GM21360 (cell line): ENCODE measurements at regions not wholly inside any gene's neighbourhood (a gene's known extent, or its start where the extent isn't known, plus 50 kb on each side); places are given as distances from the start of the nearest gene placed in this dataset.

ENCODE experiments used
- ATAC-seq: cut with Tn5 transposase; IDR thresholded peaks from one replicate; pipeline ENCODE4 v1.9.1; 2021; ENCODE audit warnings: mild to moderate bottlenecking, moderate library complexity; ENCODE audit not compliant: unreplicated experiment

DNA sequence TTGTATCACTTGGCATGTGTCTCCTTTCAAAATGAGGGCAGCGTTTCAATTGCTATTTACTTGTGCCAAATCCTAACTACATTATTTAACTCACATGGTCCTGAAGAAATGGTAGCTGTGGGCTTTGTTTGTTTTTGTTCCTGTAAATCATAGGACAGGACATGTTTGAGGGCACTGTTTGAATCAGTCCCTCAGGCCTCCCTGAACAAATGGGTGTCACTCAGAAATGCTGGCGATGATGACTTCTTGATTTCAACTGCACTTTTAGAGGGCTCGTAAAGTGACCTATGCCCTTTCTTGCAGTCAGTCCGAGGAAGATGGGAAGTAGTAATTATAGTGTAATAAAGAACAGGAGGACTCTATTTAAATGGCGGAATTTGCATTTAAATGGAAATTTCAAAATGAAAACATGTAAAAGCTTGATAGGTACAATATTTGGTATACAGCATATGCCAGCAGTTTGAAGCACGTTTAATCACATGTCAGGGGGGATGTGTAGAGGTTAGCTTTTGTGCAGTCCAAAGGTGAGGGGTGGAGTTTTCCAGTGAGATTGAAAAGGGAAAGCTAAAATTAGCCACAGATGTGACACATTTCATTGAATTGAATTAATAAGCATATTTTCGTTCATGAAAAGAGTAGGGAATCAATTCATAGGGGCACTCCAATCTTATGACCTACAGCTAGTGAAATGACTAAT, 1958.7 kb upstream of the IGFBP7 start:
- no peak for ATAC-seq

DNA sequence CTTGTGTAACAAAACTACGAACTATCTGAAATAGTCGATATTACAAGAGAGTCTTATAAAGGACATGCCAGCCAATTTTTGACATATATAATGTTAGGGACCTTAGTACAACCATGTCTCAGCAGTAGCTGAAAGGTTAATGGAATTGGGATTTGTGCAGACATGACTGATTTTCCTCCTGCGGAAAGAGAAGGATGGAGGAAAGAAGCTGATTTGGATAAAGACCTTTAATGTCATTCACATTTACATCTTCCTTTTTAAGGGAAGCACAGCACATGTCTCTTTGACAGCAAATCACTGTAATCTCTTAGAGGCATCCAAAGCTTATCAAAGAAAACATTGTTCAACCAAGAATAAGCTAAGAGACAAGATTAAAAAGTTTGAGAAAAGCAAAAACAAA, 1976.2 kb upstream of the IGFBP7 start:
- ATAC-seq = no peak

DNA sequence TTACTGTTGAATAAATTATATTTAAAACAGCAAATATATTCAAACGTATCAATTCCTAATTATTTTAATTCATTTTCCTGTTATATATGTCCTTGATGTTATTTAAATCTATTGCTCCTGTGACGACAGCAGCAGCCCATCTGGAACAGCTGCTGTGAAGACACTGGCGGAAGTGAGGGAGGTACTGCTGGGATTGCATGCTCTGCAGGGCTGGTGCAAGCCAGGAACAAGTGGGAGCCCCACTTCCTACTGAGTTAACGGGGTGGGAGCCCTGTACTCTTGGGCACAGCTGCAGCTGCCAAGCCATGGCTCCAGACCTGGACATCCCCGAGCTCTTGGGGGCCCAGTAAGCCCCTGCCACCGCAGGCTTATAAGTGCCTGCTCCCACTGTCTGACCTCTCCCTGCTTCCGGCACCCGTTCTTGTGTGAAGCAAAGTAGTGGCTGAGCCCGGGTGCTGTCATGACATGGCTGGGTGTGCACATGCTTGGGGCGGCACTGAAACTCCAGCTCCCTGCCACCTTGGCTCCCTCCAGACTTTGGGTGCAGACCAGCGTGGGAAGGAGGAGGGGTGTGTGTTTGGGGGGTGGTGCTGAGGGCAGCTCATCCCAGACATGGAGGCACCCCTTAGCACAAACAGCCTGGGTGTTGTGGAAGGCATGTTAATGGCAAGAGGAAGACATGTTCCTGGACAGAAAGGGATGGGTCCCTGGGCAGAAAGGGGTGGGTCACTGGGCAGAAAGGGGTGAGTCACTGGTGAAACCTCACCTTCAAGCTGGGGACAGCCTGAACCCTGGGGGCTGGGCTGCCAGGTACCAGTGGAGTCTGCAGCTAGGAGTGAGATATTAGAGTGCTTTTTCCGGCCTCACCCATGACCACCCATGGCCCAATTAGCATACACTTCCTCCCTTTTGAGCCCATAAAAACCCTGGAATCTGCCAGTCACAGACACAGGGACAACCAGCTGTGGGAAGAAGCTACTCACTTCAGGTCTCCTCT, 1981.3 kb upstream of the IGFBP7 start:
- ATAC-seq = no peak

DNA sequence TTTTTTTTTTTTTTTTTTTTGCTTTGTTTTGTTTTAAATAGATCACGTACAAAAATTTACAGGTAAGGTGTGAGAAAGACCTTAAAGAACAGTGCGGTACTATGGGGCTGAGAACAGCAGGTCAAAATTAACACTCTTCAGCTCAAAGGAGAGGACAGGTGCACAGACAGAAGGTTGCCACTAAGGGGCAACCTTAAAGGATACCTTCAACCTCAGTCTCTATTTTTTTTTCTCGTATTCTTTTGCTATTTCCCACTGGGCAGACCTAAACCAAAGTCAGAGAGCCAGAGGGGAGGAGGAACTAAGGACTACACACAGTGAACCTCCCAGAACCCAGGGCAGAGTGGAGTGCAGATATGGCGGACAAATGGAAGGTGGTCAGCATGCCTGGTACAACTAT, 1984.3 kb upstream of the IGFBP7 start:
- ATAC-seq = no peak

DNA sequence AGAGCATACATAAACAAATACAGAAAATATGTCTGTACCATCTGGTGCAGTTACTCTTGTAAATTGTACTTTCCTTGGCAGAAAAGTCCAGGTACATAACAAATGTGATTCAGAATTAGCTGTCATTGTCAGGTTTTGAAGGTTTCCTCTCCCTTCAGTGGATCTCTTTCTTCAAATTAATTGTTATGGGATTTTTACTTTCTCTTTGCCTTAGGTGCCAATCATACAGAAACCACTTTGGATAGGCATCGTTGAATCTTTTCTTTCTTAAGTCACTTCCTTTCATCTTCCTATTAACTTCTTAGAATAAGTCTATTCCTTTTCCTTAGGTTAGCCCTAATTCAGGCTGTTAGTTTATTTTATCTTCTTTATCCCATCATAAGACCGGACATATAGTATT, 1992.1 kb upstream of the IGFBP7 start:
- ATAC-seq = no peak

DNA sequence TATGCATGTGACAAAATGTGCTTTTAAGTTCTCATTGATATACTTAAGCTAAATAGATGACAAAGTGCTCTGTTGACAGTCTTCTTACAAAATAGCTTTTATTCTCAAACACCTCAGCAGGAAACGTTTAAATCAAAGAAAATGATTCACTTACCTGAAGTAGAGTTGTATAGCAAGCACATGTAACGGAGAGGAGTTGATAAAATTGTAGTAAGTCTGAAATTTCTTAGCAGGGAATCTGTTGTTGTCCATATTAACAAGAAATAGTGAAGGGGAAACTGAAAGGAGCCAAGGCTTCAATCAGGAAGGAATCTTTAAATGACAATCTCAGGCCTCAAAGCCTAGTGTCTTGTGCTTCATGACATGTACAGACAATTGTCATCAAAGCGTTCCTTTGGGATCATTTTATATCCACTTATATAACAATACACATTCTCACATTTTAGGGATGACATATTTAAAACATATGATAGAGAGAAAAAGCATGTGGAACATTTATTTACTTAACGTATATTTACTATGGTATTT, 2010.2 kb upstream of the IGFBP7 start:
- ATAC-seq = no peak

DNA sequence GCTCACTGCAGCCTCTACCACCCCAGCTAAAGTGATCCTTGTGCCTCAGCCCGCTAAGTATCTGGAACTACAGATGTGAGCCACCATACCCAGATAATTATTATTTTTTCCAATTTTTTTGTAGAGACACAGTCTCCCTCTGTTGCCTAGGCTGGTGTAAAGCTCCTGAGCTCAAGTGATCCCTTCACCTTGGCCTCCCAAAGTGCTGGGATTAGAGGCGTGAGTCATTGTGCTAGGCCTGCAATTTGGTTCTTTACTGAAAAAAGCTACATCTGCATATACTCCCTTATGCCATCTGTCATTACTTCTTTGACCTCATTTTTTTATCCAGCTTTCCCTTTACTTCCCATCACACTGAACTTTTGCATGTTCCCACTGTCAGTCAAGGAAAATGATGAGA, 2012.4 kb upstream of the IGFBP7 start:
- no peak for ATAC-seq

DNA sequence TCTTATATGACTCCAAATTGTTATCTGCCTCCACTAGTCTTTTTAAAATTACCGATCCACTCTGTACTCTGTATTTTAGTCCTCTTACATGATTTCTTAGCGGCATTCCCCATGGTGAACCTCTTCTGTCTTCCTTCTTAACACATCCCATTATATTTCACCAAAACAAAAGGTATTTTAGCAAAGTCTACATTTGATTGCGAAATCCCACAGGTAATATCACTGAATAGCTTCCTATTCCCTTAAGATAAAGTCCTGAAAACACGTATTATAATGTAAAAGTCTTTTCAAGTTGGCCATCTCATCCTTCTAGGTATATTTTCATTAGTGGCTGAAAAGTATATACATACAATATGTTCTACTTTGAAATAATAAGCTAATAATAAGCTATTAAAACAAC, 2016.0 kb upstream of the IGFBP7 start:
- ATAC-seq = no peak

DNA sequence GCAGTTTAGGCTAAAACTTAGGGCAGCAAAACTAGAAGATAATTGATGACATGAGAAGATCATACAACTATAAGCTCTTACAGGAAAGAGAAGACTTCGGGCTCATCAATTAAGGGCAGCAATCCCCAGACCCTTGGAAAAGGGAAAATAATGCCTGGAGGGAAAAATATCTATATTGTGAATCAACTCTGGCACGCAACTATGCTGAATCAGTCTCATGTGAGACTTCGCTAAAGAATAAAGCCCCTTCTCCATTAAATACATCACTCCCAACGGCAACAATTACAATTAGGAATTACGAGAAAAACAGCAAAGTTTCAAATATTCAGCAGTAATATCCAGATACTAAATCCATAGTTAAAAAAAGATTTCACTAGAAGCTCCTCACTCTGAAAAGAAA, 2016.8 kb upstream of the IGFBP7 start:
- no peak for ATAC-seq

DNA sequence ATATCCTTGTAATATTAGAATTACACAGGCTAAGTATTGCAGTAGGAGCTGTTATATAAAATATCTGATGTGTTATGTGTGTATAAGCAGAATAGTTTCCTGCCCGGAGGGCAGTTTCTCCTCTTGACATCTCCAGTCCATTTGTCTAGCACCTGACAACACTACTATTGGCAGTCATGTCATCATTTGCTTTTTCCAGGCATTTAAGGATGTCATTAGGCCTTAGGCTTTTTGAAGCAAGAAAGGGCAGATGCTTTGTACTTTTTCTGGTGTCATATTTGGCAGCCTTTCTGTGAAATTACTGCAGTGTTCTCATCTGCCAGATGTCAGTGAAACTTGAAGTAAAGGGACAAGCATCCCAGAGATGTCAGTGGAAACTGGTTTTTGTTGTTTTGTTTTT, 2017.6 kb upstream of the IGFBP7 start:
- ATAC-seq = no peak

DNA sequence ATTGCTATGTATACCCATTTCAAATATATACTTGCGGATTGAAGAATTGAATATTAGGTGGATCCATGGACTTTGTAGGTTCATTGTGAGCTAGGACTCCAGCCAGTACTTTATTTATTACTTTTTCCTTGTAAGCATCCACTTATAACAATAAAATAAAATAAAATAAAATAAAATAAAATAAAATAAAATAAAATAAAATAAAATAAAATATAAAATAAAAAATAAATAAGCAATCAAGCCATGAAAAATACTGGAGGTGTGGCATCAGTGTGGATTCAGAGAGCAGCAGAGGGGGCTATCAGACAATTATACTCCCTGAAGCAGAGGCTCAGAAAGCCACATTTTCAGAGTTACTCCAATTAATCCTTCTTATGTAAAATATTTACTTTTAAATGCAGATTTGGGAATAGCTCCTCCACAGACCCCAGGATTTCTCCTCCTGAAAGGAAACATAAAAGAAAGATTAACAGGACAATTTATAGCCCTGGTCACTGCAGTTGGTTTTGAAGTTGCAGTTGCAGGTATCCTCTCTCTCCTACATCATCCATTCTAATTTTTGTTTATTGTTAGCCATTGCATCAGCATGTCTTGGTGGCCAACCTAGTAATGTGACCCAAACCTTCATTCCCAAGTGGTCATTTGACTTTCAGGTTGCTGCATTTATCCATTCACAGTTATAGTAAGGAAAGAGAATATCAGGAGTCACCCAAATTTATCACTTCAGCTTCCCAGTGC, 2025.2 kb upstream of the IGFBP7 start:
- no peak for ATAC-seq

DNA sequence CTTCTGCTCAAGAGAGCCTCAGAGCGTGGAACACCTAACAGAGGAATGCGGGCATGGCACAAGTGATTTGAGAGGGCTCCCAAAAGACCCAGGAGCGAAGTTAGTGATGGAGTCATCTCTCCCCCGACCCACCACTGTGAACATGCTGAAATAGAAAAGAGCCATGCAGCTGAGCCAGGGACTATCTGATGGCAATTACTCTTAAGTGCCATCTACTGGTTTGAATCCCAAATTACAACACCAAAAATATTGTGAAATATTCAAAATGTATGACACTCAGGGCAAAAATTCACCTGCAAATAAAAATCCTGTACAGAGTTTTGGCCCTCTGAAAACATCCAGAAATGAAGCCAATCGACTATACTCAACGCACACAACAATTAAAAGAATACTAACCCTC, 2038.9 kb upstream of the ADGRL3 start:
- no peak for ATAC-seq

DNA sequence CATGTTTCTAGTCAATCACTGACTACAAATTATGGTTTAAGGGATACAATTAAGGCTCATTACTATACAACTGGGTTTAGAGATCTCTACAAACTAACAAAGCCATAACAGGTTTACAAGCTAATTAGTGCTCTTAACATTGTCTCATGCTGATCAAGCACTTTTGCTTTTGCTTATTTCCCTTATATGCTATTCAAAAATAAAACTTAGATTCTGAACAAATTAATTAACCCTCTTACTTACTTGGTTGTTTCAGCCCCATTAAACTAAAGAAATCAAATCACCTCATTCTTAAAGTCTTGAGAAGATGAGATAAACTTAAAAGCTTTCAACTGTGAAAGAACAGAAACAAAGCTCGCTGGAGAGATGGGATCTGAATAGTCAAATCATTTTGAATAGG, 2024.5 kb upstream of the ADGRL3 start:
- no peak for ATAC-seq

DNA sequence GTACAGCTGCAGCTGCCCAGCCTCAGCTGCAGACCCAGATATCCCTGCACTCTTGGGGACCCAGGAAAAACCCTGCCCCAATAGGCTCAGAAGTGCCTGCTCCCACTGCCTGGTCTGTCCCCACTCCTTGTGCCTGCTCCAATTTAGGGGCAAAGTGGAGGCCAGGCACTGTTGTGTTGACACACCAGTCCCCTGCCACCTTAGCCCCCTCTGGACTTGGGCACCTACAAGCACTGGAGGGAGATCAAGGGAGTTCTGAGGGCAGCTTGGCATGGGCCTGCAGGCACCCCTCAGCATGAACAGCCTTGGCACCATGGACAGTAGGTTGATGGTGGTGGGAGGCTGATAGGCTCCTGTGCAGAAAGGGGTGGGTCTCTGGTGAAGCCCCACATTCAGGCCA, 2020.8 kb upstream of the ADGRL3 start:
- no peak for ATAC-seq

DNA sequence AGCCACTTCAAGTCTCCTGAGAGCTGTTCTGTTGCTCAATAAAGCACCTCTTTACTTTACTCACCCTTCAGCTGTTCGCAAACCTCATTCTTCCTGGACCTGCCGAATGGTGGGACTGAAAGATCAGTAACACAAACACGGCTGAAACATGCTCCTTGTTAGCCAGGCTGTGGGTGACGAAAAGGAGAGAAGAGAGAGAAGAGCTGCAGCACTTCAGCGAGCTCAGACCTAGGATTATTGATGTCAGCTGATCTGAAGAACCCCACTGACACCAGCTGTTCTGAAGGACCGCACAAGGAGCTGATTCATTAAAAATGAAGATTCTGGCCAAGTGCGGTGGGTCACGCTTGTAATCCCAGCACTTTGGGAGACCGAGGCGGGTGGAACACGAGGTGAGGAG, 2020.0 kb upstream of the ADGRL3 start:
- ATAC-seq = no peak

DNA sequence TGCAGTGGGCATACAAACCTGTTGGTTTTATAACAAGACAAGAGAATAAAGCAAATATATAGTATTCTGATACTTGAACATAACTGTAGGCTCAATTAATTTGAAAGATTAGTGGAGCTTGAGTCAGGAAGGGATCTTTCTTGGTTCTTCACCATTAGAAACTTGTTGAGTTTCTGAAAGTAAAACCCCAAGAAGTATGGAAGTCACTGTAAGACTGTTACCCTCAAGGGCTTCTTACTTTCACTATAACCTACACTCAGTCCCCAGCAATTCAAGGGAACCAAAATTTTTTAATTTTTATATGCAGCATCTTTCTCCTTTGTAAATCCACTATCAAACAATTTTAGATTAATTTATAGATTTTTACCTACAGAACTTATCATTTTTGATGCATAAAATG, 2019.2 kb upstream of the ADGRL3 start:
- no peak for ATAC-seq

DNA sequence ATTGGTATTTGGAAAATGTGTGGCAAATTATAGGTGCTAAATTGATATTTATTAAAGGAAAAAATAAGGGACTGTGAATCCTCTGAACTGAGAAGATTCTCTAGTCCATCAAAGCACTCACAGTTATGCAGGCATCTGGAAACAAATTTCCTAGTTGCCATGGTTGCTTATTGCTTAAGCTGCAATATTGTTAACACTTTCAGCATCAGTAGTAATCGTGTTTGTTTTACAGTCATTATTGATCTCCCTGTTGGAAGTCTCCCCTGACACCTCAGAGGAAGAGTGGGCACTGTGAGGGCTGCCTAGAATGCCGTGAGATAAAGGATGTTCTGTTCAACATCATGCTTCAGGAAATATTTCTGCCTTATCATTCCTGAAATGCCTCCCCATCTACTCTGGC, 2004.3 kb upstream of the ADGRL3 start:
- no peak for ATAC-seq

DNA sequence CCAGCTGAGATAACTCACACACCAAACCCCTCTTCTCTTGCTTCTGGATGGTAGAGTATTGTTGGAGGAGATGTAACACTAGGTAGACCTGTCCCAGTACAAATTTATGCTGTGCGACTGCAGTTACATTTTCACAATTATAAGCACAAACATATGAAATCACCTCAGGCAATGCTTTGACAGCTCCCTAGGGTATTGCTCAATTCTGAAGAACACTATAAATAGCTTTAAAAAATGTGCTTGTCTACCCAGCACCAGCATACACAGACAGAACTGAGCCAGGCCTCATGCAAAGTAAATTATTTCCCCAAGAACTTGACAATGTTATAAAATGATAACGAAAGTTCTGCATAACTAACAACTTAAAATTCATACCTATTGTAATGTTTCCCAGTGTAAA, 1999.1 kb upstream of the ADGRL3 start:
- ATAC-seq = no peak

DNA sequence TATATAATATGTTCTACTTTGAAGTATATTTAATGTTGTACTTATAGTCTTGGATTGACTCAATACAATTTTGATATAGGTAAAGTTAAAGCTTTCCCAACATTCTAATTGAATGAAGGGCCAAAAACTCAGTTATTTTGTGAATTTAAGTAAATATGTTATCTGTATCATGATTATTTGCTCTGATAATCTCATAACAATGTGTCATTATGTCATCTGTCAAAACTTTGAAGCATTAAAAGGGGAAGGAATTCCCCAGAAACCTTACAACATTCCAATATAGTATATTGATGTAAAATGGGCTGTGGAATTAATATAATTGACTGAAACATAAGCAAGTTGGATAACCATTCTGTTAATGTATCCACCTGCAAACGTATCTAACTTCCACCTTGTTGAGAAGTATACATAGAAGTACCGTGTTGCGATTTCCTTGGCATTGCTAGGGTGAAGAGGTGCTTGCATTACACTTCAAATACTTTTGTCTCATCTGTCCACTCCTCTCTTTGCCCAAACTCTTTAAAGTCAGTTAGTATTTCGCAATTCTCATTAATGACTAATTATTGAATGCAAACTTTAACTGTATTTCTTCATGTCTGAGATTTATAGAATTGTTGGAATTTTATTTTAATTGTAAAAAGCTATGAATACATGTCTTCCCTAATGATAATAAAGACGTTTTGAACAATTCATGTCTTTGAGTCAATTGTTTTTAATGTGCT, 1982.1 kb upstream of the ADGRL3 start:
- ATAC-seq = no peak

DNA sequence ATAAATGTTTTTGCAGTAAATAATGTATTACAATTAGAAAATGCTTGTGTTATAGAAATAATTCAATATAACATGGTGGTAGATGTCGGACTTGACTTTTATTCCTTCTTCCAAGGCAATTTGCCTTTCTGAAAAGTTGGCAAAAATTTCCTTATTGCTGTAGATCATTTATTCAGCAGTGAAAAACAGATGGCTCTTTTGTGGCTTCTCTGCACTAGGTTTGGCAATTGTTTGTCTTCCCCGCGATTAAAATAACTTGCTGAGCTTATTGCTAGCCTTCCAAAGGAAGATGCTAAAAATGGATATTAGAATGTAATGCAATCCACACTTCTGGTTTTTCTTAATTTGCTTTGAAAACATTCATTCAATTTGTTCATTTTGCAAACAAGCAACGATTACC, 1977.9 kb upstream of the ADGRL3 start:
- no peak for ATAC-seq
